Lower lobe of right lung (tissue), 2 donors: ENCODE measurements at regions not wholly inside any gene's neighbourhood (a gene's known extent, or its start where the extent isn't known, plus 50 kb on each side); places are given as distances from the start of the nearest gene placed in this dataset.

ENCODE experiments used
- ATAC-seq, 2 donors: fragments of 200-7000 bp; cut with Tn5 transposase; one replicate each; pipeline ENCODE4 v1.9.1; 2020 to 2022; ENCODE audit warnings: mild to moderate bottlenecking in 2 of 2, moderate library complexity in 2 of 2
- DNase-seq: peaks from one replicate; pipeline ENCODE4 v3.0.0-alpha.2; 2020
- H3K27ac ChIP-seq: fragments of 200-600 bp; one replicate; pipeline ENCODE4 v1.8.0; 2022
- H3K27me3 ChIP-seq: fragments of 200-600 bp; one replicate; pipeline ENCODE4 v1.8.0; 2022; ENCODE audit warnings: low read depth
- H3K36me3 ChIP-seq: fragments of 200-600 bp; one replicate; pipeline ENCODE4 v1.8.0; 2022; ENCODE audit warnings: mild to moderate bottlenecking
- H3K4me1 ChIP-seq: fragments of 200-600 bp; one replicate; pipeline ENCODE4 v1.8.0; 2022
- H3K4me3 ChIP-seq: fragments of 200-600 bp; one replicate; pipeline ENCODE4 v1.8.0; 2022; ENCODE audit warnings: mild to moderate bottlenecking
- H3K9me3 ChIP-seq: fragments of 200-600 bp; one replicate; pipeline ENCODE4 v1.8.0; 2022
- intact Hi-C: fragments of 100-400 bp; cut with DNase I; formaldehyde crosslinking; loops from one replicate; pipeline ENCODE4 v1.11.0; 2022
- TF ChIP-seq, protein P1 (sequence below): fragments of 200-600 bp; IDR thresholded peaks from one replicate; pipeline ENCODE4 v1.8.0; 2022; ENCODE audit warnings: antibody characterized with exemption, mild to moderate bottlenecking
- donor health status: DM: no; HTN: yes; CAD: no; lungs with severe emphysema.

DNA sequence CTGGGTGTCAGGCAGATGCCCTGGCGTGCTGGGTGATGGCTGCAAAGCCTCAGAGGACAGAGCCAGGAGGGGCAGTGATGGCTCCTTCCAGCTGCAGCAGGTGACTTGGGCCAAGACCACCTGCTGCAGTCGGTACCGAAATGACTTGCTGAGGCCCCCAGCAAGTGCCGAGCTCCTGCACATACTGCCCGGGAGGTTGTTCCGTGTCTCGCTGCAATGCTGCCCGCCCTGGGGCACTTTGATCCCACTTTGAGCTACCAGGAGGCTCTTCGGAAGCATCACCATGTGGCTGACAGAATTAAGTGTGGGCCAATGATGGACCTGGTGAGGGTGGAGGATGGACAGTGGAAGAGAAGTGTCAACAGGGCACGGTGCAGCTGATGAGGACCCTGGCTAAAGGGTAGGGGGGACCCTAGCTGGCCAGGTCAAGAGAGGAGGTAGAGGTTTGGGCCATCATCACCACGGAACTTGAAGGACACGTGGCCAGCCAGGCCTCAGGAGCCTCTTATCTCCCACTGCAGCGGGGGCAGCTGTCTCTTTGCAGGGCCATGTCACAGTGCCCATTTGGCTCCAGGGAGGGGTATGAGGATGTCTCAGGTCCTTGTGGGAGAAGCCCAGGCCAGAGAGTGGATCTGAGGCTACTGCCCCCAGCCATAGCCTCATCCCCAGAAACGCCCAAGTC lies 51.1 kb upstream of the NANOS1 start:
- ATAC-seq (no peak), DNase-seq (no peak)
- TF ChIP-seq, protein P1, sequence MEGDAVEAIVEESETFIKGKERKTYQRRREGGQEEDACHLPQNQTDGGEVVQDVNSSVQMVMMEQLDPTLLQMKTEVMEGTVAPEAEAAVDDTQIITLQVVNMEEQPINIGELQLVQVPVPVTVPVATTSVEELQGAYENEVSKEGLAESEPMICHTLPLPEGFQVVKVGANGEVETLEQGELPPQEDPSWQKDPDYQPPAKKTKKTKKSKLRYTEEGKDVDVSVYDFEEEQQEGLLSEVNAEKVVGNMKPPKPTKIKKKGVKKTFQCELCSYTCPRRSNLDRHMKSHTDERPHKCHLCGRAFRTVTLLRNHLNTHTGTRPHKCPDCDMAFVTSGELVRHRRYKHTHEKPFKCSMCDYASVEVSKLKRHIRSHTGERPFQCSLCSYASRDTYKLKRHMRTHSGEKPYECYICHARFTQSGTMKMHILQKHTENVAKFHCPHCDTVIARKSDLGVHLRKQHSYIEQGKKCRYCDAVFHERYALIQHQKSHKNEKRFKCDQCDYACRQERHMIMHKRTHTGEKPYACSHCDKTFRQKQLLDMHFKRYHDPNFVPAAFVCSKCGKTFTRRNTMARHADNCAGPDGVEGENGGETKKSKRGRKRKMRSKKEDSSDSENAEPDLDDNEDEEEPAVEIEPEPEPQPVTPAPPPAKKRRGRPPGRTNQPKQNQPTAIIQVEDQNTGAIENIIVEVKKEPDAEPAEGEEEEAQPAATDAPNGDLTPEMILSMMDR = no peak
- Histone ChIP-seq H3K27ac (no peak overlapping the region), H3K36me3 (no peaks in the 10 kb centered on the region), H3K9me3 (peaks cover 5% of the 10 kb centered on the region), H3K27me3 (peaks cover 4% of the 10 kb centered on the region), H3K4me1 (no peaks in the 10 kb centered on the region), H3K4me3 (no peak overlapping the region)
- intact Hi-C loops = no loop called here

DNA sequence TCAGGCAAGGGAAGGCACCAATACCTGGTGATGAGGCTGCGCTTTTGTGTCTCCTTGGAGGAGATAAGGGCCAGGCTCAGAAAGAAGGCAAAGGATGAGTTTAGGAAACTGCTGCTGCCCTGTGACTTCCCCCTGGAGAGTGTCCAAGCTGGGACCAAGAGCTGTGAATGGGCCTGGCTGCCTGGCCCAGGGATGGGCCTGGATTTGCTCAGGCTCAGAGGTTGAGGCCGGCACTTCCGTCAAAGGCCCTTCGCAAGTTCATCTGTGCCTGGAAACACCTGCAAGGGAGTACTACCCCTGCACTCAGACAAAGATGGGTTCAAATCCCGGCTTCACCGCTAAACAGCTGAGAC lies 50.5 kb upstream of the NANOS1 start:
- no peaks in the 10 kb centered on the region for H3K36me3 ChIP-seq
- H3K27me3 ChIP-seq = peaks cover 4% of the 10 kb centered on the region
- no peak for DNase-seq
- intact Hi-C loops = no loop called here
- H3K27ac ChIP-seq = no peak overlapping the region
- no peak for ATAC-seq
- H3K4me1 ChIP-seq = no peaks in the 10 kb centered on the region
- H3K9me3 ChIP-seq = peaks cover 1% of the 10 kb centered on the region
- H3K4me3 ChIP-seq = no peak overlapping the region
- TF ChIP-seq, protein P1 = no peak

DNA sequence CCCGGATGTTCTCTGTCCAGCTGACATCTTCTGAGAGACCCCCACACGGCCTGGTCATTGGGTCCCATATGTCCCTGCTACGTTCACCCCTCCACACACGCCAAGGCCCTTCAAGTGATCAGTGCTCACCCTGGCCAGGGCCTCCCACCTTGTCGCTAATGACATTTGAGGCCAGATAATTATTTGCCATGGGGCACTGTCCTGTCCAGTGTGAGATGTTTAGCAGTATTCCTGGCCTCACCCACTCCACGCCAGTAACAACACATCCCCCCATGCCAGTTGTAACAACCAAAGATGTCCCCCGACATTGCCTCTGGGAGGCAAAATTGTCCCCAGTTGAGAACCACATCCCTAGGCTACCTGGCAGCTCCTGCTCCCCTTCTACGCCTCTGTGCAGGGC lies 49.9 kb upstream of the NANOS1 start:
- H3K9me3 ChIP-seq = no peaks in the 10 kb centered on the region
- no peak overlapping the region for H3K27ac ChIP-seq
- TF ChIP-seq, protein P1 = no peak
- H3K4me3 ChIP-seq = no peak overlapping the region
- intact Hi-C loops = no loop called here
- ATAC-seq (peak in 1 of 2 donors; percentile 26), DNase-seq (no peak)
- no peaks in the 10 kb centered on the region for H3K36me3 ChIP-seq
- no peaks in the 10 kb centered on the region for H3K4me1 ChIP-seq
- peaks cover 4% of the 10 kb centered on the region for H3K27me3 ChIP-seq
